ENCODE measurements at regions not wholly inside any gene's neighbourhood (a gene's known extent, or its start where the extent isn't known, plus 50 kb on each side); places are given as distances from the start of the nearest gene placed in this dataset.
A peak's percentile ranks its signal among the peaks of the same experiment; 100 is the strongest.

DNA sequence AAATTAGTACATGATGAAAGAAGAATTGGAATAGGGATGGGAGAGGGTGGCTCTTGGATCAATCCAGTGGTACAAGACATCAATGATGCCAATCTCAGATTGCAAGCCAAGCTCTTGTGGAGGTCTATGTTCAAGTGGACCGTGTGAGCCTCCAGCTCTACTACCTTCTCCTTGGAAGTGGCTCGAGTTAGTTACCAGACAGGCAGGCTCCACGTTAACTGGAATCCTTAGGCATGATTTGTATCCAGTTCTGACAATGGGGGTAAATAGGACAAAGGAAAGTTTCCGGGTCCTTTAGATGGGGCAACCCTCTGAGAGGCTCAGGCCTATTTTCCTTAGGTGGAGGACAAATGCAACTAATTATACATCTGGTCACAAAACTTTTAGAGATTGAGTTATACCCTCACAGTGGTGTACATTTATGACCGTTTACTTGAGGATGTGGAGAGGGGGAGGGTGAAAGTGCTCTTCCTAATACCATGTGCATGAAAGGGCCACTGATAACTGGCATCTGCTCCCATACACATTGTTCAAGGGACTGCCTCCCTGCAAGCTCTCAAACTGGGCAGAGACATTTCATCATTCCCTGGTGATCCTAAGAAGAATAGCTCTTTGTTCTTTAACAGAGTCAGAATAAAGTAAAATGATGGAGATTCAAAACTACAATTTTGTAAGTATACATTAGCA, 180.2 kb downstream of the SOCS6 start:
- Histone ChIP-seq H3K9me3 (ENCODE audit: low read depth) (no peaks in the 10 kb centered on the region), H3K27me3 (no peaks in the 10 kb centered on the region), H3K36me3 (no peaks in the 10 kb centered on the region), H3K4me3 (no peak overlapping the region), H3K27ac (no peak overlapping the region), H3K4me1 (ENCODE audit: low read depth) (no peaks in the 10 kb centered on the region)
- TF ChIP-seq, protein P1, sequence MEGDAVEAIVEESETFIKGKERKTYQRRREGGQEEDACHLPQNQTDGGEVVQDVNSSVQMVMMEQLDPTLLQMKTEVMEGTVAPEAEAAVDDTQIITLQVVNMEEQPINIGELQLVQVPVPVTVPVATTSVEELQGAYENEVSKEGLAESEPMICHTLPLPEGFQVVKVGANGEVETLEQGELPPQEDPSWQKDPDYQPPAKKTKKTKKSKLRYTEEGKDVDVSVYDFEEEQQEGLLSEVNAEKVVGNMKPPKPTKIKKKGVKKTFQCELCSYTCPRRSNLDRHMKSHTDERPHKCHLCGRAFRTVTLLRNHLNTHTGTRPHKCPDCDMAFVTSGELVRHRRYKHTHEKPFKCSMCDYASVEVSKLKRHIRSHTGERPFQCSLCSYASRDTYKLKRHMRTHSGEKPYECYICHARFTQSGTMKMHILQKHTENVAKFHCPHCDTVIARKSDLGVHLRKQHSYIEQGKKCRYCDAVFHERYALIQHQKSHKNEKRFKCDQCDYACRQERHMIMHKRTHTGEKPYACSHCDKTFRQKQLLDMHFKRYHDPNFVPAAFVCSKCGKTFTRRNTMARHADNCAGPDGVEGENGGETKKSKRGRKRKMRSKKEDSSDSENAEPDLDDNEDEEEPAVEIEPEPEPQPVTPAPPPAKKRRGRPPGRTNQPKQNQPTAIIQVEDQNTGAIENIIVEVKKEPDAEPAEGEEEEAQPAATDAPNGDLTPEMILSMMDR (IDR thresholded peaks at IDR 0.05; ENCODE audit: low read depth, low read length): no peak
- DNase-seq (ENCODE audit: low read depth in 1 of 2, low spot score in 1 of 2): peak in 1 of 2 donors; percentile 58

DNA sequence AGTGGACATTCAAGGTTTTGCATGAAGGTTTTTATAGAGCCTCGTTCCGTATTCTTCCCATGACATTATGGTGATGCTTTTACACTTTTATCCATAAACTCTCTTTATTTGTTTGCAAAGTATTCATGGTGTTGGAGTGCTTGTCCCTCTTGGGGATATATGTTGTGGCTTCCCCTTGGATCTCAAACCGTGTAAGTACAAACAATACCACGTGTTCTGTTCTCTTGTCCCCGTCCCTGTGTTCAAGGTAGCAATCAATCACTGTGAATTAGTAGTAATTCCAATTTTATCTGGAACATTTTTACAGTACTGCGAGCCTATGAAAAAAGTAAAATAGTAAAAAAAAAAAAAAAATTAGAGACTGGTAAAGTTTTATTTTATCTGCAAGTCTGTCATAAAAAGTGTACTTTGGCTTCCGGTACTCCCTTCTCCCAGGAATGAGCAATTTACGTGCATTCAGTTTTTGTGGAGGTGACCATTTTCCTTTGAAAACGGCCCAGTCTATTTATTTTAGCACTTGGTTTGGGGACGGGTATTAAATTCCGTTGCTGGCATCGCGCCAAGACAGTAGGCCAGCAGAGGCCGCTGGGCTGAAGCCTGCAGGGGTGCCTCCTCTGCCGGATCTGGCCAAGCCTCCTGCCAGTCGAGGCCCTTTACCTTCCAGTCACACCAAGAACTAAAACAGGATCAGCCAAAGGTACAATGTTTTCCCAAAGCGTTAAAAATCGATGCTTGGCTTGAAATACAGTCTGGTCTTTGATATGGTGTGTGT, 175.7 kb downstream of the SOCS6 start:
- TF ChIP-seq, protein P1 (IDR thresholded peaks at IDR 0.05; ENCODE audit: low read depth, low read length): peak; percentile 48
- H3K27ac ChIP-seq: no peak overlapping the region
- H3K4me3 ChIP-seq: peak overlapping the region; percentile 26
- no peaks in the 10 kb centered on the region for H3K9me3 ChIP-seq (ENCODE audit: low read depth)
- DNase-seq (ENCODE audit: low read depth in 1 of 2, low spot score in 1 of 2): peak; percentile 78 to 89
- H3K36me3 ChIP-seq: no peaks in the 10 kb centered on the region
- no peaks in the 10 kb centered on the region for H3K4me1 ChIP-seq (ENCODE audit: low read depth)
- no peaks in the 10 kb centered on the region for H3K27me3 ChIP-seq

DNA sequence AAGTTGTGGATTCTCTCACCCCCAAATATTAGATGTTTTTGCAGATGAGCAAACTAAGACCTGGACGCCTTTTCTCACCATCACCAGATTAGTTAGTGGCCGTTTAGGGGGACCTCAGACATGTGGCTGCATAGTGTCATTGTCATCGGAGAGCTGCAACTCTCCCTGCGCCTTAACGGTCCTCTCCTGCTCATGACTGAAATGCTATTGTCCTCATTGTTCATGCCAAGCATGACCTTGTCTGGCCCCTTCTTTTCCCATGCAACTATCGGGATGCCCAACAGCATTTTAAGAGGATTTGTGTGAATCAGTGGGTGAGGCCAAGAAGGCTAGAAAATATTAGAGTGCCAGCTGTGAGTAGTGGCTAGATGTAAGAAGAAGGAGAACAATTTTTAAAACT, 174.2 kb downstream of the SOCS6 start:
- H3K4me3 ChIP-seq: no peak overlapping the region
- H3K27me3 ChIP-seq: no peaks in the 10 kb centered on the region
- H3K9me3 ChIP-seq (ENCODE audit: low read depth): no peaks in the 10 kb centered on the region
- TF ChIP-seq, protein P1 (IDR thresholded peaks at IDR 0.05; ENCODE audit: low read depth, low read length): no peak
- H3K4me1 ChIP-seq (ENCODE audit: low read depth): no peaks in the 10 kb centered on the region
- no peak for DNase-seq (ENCODE audit: low read depth in 1 of 2, low spot score in 1 of 2)
- H3K27ac ChIP-seq: no peak overlapping the region
- no peaks in the 10 kb centered on the region for H3K36me3 ChIP-seq

DNA sequence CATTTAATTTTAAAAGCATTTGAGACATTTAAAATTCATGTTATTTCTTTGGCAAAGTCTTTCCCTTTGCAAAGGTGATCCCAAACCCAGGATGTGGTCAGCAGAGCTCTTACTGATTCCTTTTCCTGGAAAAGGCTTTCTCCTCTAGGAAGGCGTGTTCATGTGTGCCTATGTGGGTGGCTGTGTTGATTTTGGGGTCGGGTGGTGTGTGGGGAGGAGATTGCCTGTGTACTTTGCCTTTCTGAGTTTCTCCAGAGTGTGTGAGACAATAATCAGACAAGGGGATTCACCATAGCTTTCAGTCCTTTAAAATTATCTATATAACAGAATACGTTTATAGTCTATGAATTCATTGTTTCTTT, 173.2 kb downstream of the SOCS6 start:
- H3K9me3 ChIP-seq (ENCODE audit: low read depth): no peaks in the 10 kb centered on the region
- no peak for DNase-seq (ENCODE audit: low read depth in 1 of 2, low spot score in 1 of 2)
- no peaks in the 10 kb centered on the region for H3K4me1 ChIP-seq (ENCODE audit: low read depth)
- H3K36me3 ChIP-seq: no peaks in the 10 kb centered on the region
- H3K27ac ChIP-seq: no peak overlapping the region
- H3K4me3 ChIP-seq: no peak overlapping the region
- H3K27me3 ChIP-seq: no peaks in the 10 kb centered on the region
- TF ChIP-seq, protein P1 (IDR thresholded peaks at IDR 0.05; ENCODE audit: low read depth, low read length): no peak

DNA sequence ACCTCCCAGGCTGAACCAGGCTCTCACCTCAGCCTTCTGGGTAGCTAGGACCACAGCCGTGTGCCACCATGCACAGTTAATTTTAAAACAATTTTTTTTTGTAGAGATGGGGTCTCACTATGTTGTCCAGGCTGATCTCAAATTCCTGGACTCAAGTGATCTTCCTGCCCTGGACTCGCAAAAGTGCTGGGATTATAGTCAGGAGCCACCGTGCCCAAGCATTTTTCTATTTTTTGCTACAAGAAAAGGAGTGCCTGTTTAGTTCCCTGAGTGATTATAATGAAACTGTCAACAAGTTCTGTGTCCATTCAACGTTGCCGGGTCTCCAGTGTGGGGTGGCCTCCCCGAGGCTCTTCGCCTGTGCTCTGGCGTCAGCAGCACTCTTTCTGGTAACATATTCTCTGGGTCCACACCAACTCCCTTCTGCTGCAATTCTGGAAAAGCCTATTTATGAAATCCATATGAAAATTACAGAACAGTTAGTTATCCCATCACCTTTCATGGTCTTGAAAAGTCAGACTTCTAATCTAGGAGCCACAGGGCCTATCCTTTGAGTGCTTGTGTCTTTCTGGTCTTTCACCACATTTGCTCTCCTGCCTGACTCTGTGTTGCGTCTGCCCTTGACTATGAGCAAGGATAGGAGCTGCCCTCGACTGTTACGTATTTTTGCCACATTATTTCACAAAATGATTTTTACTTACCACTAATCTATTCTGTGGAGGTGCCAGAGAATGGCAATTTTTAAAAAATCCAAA, 172.7 kb downstream of the SOCS6 start:
- Histone ChIP-seq H3K4me1 (ENCODE audit: low read depth) (no peaks in the 10 kb centered on the region), H3K9me3 (ENCODE audit: low read depth) (no peaks in the 10 kb centered on the region), H3K27me3 (no peaks in the 10 kb centered on the region), H3K36me3 (no peaks in the 10 kb centered on the region), H3K4me3 (no peak overlapping the region), H3K27ac (no peak overlapping the region)
- TF ChIP-seq, protein P1 (IDR thresholded peaks at IDR 0.05; ENCODE audit: low read depth, low read length): no peak
- DNase-seq (ENCODE audit: low read depth in 1 of 2, low spot score in 1 of 2): no peak

Data from cardiac muscle cell (in vitro differentiated cells and primary cell).